SK-N-SH (cell line): ENCODE measurements at regions not wholly inside any gene's neighbourhood (a gene's known extent, or its start where the extent isn't known, plus 50 kb on each side); places are given as distances from the start of the nearest gene placed in this dataset.

Experiments used
- EZH2phosphoT487 ChIP-seq: fragments of 200-600 bp; sonication (generic); IDR thresholded peaks from 2 replicates; pipeline ENCODE4 v1.6.1; 2017; ENCODE audit warnings: low read depth, mixed run types, mild to moderate bottlenecking, antibody characterized with exemption, moderate library complexity, borderline replicate concordance
- POLR2AphosphoS5 ChIP-seq: IDR thresholded peaks from 2 replicates; pipeline ENCODE4 v1.6.1; 2012; ENCODE audit warnings: low read depth, low read length
- RAD21 ChIP-seq: IDR thresholded peaks from 2 replicates; pipeline ENCODE4 v1.6.1; 2012; ENCODE audit warnings: mild to moderate bottlenecking, low read length
- RXRA ChIP-seq: IDR thresholded peaks from 2 replicates; pipeline ENCODE4 v1.4.0; 2012; ENCODE audit warnings: low read depth, mild to moderate bottlenecking, borderline replicate concordance
- TF ChIP-seq, protein P1 (sequence below): fragments of 200-600 bp; sonication (generic); IDR thresholded peaks from 2 replicates; pipeline ENCODE4 v1.6.1; 2017; ENCODE audit warnings: antibody characterized with exemption, mild to moderate bottlenecking, moderate library complexity

DNA sequence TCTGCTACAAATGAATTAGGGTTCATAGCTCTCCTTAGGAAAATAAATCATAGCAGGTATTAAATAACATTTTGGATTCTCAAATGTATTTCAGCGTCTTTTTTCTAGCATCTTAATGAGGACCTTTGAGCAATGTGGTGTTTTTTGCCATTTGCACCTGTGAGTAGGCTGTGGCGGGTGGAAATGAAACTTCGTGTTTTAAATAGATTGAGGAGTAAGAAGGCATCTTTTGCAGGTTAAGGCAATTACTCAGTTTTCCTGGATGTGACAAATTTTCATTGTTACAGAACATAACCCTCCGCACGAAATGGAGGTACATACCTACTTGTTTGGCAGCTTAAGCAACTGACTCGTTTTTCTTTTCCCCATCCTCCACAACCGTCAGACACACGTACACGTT is 708.9 kb upstream of the NRSN1 start:
- TF ChIP-seq RXRA, result no peak
- TF ChIP-seq, protein P1, sequence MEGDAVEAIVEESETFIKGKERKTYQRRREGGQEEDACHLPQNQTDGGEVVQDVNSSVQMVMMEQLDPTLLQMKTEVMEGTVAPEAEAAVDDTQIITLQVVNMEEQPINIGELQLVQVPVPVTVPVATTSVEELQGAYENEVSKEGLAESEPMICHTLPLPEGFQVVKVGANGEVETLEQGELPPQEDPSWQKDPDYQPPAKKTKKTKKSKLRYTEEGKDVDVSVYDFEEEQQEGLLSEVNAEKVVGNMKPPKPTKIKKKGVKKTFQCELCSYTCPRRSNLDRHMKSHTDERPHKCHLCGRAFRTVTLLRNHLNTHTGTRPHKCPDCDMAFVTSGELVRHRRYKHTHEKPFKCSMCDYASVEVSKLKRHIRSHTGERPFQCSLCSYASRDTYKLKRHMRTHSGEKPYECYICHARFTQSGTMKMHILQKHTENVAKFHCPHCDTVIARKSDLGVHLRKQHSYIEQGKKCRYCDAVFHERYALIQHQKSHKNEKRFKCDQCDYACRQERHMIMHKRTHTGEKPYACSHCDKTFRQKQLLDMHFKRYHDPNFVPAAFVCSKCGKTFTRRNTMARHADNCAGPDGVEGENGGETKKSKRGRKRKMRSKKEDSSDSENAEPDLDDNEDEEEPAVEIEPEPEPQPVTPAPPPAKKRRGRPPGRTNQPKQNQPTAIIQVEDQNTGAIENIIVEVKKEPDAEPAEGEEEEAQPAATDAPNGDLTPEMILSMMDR, result no peak
- no peak for TF ChIP-seq EZH2phosphoT487
- TF ChIP-seq POLR2AphosphoS5, result no peak
- TF ChIP-seq RAD21, result no peak
